ENCODE measurements at regions not wholly inside any gene's neighbourhood (a gene's known extent, or its start where the extent isn't known, plus 50 kb on each side); places are given as distances from the start of the nearest gene placed in this dataset.

DNA sequence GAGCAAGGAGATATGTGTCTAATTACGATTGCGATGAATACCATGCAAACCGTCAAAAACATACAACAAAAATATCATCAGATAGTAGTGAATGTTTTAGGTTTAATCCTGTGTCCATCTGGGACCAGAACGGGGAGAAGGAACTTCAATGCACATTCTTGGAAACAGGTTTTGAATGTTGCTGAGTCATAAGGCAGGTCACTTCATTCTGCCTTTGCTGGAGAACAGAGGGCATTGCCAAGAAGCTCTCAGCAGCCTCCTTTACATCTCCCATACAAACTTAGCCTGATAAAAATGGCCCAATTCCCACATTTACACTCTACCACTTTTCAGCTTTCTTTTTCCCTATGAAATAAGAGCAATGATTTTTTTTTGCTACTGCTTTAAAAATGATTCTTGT lies 78.0 kb upstream of the KCNJ6 start:
- DNase-seq (ENCODE audit: low spot score), result no peak
- TF ChIP-seq, protein P1, sequence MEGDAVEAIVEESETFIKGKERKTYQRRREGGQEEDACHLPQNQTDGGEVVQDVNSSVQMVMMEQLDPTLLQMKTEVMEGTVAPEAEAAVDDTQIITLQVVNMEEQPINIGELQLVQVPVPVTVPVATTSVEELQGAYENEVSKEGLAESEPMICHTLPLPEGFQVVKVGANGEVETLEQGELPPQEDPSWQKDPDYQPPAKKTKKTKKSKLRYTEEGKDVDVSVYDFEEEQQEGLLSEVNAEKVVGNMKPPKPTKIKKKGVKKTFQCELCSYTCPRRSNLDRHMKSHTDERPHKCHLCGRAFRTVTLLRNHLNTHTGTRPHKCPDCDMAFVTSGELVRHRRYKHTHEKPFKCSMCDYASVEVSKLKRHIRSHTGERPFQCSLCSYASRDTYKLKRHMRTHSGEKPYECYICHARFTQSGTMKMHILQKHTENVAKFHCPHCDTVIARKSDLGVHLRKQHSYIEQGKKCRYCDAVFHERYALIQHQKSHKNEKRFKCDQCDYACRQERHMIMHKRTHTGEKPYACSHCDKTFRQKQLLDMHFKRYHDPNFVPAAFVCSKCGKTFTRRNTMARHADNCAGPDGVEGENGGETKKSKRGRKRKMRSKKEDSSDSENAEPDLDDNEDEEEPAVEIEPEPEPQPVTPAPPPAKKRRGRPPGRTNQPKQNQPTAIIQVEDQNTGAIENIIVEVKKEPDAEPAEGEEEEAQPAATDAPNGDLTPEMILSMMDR (IDR thresholded peaks at IDR 0.05; ENCODE audit: borderline replicate concordance, control extremely low read depth, extremely low read depth, insufficient read depth, missing control alignments), result no peak
- in situ Hi-C loops (cut with MboI; ENCODE audit: low sequenced_read_pairs, unreplicated experiment), result no loop called here

DNA sequence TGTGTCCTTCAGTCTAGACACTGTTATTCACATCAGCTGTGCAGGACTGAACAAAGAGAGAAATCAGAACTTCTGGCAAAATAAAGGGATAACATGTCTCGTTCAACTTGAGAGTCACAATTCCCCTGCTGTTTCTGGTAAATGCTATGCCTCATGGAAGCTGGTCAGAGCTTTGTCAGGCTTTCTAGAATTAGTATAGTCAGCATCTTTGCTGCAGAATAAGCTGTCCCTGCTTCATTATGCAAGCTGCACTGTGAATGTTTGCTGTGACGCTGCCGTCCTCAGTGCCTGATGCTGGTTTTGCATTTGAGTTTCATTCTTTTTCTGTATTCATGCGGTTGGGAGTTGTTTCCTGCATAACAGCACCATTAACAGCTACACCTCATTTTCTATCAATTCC lies 96.4 kb upstream of the KCNJ6 start:
- TF ChIP-seq, protein P1 (IDR thresholded peaks at IDR 0.05; ENCODE audit: borderline replicate concordance, control extremely low read depth, extremely low read depth, insufficient read depth, missing control alignments), result no peak
- in situ Hi-C loops (cut with MboI; ENCODE audit: low sequenced_read_pairs, unreplicated experiment), result no loop called here

DNA sequence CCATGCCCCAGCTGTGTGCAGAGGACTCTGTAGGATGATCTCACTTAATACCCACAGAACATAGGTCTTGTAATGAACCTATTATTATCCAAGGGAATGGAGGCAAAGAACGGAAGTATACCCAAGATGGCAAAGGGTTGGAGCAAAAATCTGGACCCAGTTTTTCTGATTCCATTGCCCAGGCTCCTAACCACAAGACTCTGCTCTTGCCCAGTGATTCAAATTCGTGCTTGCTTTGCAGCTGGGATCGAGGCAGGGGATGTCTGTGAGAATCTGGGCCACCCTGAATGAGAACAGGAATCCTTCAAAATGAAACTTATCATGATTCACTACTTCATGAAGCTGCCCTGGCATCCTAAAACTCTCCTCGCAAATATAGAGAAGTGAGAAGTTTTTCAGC lies 97.5 kb upstream of the KCNJ6 start:
- in situ Hi-C loops (cut with MboI; ENCODE audit: low sequenced_read_pairs, unreplicated experiment), result no loop called here
- DNase-seq (ENCODE audit: low spot score), result no peak
- TF ChIP-seq, protein P1 (IDR thresholded peaks at IDR 0.05; ENCODE audit: borderline replicate concordance, control extremely low read depth, extremely low read depth, insufficient read depth, missing control alignments), result no peak

More for the DNA sequence above, 96.4 kb upstream of the KCNJ6 start:
- no peak for DNase-seq (ENCODE audit: low spot score)

DNA sequence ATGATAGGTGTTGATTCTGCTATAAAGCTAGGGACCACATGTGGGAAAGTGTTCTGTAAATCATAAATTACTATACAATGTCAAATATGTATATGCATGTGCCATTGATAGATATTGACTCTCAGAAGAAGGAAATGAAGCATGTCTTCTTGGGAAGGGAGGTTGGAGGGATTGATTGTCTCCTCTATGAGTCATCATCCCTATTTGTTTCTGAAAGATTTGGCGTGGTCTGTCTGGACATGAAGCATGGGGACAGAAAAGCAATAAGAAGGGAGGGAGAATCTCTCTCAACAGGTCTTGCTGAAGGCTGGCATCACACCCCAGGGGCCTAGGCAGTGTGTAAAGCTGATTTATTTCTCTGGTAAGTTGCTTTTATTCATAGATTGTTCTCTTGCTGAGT lies 98.0 kb upstream of the KCNJ6 start:
- DNase-seq (ENCODE audit: low spot score), result no peak
- TF ChIP-seq, protein P1 (IDR thresholded peaks at IDR 0.05; ENCODE audit: borderline replicate concordance, control extremely low read depth, extremely low read depth, insufficient read depth, missing control alignments), result no peak
- in situ Hi-C loops (cut with MboI; ENCODE audit: low sequenced_read_pairs, unreplicated experiment), result no loop called here

DNA sequence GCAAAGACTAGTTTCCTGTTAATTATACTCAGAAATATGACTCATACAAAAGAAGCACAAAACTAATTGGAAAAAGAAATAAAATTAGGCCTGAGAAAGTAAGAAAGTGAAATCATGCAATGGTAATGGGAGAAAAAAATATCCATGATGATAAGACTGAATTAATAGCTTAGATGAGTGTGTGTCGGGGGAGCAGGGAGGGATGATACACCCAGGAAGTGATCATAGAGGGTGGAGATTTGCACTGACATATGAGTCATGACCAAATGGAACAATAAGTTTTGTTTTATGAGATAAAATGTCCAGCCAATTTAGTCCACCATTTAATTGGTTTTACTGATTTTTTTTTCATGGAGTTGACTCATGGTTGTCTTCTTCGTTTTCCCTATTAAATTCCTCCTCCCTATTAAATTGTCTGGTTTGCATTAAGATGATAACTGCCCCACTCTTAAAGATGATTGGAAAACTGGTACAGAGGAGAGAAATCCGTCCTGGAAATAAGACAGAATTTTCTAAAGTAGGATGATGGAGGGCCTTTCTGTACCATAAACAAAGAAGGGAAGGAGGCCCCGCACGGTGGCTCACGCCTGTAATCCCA lies 111.7 kb upstream of the KCNJ6 start:
- DNase-seq (ENCODE audit: low spot score), result no peak
- in situ Hi-C loops (cut with MboI; ENCODE audit: low sequenced_read_pairs, unreplicated experiment), result no loop called here
- TF ChIP-seq, protein P1 (IDR thresholded peaks at IDR 0.05; ENCODE audit: borderline replicate concordance, control extremely low read depth, extremely low read depth, insufficient read depth, missing control alignments), result no peak

DNA sequence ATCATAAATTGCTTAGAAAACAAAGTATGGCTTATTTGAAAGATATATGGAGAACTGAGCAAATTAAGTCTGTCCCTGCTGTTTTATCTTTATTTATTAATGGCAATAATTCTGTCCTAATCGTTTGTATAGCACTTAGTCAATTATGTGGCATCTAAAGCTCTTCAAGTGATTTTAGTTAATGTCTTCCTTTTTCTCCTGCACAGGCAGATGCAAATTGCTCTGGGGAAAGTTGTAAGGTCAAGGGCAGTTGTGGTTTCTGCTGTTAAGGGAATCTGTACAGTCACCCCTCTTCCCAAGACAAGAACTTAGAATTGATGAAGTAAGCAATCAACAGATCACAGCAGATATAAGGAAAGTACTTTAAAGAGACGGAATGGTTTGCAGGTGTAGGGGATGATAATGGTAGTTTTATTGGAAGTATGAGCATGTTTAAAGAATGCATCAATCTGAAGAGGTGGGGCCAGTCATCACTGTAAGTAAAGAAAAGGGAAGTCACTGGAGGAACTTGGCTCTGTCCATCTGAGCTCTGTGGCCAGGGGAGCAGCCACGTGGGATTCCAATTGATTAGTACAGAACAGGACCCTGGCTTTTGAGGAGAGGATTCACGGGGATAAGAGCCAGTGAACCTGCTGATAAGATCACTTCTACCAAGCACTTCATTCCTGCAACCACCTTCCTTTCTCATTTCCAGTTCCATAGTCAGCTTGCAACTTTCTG lies 116.0 kb upstream of the KCNJ6 start:
- TF ChIP-seq, protein P1 (IDR thresholded peaks at IDR 0.05; ENCODE audit: borderline replicate concordance, control extremely low read depth, extremely low read depth, insufficient read depth, missing control alignments), result no peak
- in situ Hi-C loops (cut with MboI; ENCODE audit: low sequenced_read_pairs, unreplicated experiment), result no loop called here
- no peak for DNase-seq (ENCODE audit: low spot score)

Measured in GM13976 (cell line).